ENCODE measurements at regions not wholly inside any gene's neighbourhood (a gene's known extent, or its start where the extent isn't known, plus 50 kb on each side); places are given as distances from the start of the nearest gene placed in this dataset.

- no peak for DNase-seq (ENCODE audit: low read depth in 2 of 2)
These were observed 159.5 kb upstream of the CNTN6 start for GRCh38 chr3:933326-933725.

DNA sequence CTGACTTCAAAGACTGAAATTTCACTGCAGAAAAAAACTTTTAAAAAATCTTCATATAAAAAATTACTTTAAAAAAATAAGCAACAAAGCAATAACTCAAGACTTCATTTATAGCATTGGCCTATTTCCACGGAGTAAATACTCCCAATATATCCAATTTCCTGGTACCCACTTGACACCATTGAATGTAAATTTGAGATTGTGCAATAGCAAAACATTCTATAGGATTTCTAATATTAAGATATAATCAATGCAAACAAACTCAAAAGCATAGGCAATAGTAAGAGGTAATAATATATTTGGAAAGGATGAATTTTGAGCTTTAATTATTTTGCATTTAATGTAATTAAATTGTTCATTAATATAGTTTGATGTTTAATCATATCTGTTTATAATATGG is 148.0 kb upstream of the CNTN6 start:
- no peak for DNase-seq (ENCODE audit: low read depth in 2 of 2)

- no peak for DNase-seq (ENCODE audit: low read depth in 2 of 2)
These were observed 147.1 kb upstream of the CNTN6 start for GRCh38 chr3:945738-946137.

GRCh38 chr3:952906-953305 is 139.9 kb upstream of the CNTN6 start:
- no peak for DNase-seq (ENCODE audit: low read depth in 2 of 2)

DNA sequence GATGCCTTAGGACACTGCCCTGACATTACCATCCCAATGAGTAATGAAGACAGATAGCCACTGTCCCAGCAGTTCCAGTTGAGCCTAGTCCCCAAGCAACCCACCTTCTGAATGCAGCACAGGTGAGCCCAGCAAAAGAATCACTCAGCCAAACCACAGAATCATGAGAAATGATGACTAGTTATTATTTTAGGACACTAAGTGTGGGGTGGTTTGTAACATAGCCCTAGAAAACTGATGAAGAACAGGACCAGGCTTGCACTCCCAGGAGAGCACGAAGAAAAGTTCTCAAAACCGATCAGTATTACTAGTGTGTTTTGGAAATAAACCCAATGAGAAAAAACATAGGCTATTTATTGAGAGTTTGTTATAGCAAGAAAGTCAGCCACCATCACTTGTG is 129.6 kb upstream of the CNTN6 start:
- DNase-seq (ENCODE audit: low read depth in 2 of 2), result no peak

DNA sequence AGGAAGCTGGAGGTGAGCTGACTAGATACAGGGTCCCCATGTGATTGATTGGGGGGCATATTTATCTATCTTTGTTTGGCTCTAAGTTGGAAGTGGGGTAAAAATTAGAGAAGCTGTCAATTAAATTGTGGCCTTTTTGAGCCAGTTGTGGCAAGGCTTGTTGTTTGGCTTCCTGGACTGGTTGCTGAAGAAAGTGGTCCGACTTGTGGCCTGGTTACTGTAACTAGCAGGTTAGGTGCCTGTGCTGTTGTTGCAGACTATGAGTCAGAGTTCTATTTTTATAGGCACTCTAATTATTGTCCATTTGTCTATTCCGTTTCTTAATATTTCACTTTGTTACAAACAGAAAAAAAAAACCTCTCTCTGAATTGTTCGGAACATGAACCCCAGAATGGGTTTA is 129.1 kb upstream of the CNTN6 start:
- DNase-seq (ENCODE audit: low read depth in 2 of 2), result no peak

DNA sequence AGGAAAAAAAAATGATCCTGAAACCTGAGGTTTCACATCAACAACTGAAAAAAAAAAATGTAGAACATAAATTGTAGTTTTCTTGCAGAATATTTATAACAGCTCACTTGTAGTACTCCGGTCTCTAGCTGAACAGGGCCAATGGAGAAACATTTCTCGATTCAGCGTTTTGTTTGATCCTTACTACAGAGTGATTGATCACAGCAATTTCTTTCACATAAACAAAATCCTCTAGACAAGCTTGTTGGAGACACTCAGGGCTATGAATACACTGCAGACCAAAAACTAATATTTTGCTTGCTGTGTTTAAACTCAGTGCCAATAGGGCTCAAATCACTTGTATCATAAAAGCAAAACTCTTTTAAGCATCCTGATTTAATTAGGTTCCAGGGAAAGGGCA is 127.0 kb upstream of the CNTN6 start:
- no peak for DNase-seq (ENCODE audit: low read depth in 2 of 2)

DNA sequence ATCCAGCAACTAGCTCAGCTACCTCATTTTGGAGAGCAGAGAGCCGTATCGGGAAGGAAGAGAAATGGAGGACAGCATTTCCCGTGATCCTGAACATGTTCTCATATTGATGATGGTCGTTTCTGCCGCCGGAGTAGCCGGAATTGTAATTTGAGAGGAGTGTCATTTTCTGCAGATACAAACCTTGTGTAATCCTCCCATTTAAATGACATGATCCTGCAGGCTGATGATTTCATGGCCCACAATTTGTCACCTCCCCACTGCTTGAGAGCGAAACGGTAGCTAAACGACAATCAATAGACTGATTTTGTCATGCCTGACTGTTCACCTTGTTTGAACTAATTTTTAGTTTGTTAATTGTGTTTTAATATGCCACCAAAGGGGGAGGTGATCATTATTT is 126.5 kb upstream of the CNTN6 start:
- no peak for DNase-seq (ENCODE audit: low read depth in 2 of 2)

DNA sequence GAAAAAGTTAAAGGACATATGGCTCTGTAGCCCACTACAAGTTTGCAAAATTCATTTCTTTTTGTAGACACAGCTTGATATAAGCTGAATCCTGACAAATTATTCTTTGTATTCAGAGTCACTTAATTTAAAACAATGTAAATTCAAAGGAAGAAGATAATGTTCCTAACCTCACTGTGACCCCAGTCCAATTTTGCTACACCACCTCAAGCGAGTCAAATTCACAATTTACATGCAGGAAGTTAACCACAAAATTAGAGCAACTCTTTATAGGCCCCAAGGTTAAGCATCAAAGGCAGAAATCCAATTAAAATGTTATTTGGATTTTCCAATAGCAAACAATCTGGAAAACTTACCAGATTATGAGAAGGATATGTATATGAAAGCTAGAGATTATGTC is 119.5 kb upstream of the CNTN6 start:
- DNase-seq (ENCODE audit: low read depth in 2 of 2), result no peak

- DNase-seq (ENCODE audit: low read depth in 2 of 2), result no peak
These were observed 116.8 kb upstream of the CNTN6 start for GRCh38 chr3:976006-976405.

- no peak for DNase-seq (ENCODE audit: low read depth in 2 of 2)
These were observed 111.7 kb upstream of the CNTN6 start for GRCh38 chr3:981156-981555.

GRCh38 chr3:988785-989184 is 104.0 kb upstream of the CNTN6 start:
- DNase-seq (ENCODE audit: low read depth in 2 of 2), result no peak

DNA sequence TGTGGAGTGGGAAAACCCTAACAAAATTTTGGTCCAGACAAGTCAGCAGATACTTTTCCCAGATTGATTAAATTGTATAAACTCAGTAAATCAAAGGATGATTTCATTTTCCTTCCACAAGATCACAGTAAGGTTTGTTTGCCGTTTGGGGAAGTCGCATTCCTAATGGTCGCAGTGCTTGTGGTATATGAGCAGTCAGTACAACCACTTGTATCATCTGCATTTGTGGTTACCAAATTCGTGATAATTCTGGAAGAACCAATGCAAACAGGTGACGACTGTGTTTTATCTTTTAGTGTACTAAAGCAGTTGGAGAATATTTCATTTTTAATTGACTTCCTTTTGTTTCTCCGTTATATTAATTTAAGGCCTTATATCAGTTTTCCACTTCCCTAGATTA is 100.0 kb upstream of the CNTN6 start:
- no peak for DNase-seq (ENCODE audit: low read depth in 2 of 2)

- no peak for DNase-seq (ENCODE audit: low read depth in 2 of 2)
These were observed 90.8 kb upstream of the CNTN6 start for GRCh38 chr3:1002010-1002409.

DNA sequence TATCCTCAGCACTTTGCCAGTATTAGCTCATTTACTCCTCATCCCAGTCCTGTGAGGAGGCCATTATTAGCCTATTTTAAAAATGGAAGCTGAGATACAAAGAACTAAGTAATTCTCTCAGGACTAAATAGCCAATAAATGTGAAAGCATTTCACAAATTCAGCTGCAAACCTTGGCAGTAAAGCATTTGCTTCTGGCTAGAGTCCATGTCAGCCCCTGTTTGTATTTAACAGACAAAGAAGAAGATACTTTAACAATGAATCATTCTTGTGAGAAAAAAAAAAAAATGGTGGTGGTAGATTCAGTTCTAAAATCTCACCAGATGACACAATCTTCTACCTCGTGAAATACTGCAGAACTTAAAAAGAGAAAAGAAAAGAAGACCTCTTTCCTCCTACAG is 85.0 kb upstream of the CNTN6 start:
- no peak for DNase-seq (ENCODE audit: low read depth in 2 of 2)

- no peak for DNase-seq (ENCODE audit: low read depth in 2 of 2)
These were observed 82.6 kb upstream of the CNTN6 start for GRCh38 chr3:1010228-1010627.

DNA sequence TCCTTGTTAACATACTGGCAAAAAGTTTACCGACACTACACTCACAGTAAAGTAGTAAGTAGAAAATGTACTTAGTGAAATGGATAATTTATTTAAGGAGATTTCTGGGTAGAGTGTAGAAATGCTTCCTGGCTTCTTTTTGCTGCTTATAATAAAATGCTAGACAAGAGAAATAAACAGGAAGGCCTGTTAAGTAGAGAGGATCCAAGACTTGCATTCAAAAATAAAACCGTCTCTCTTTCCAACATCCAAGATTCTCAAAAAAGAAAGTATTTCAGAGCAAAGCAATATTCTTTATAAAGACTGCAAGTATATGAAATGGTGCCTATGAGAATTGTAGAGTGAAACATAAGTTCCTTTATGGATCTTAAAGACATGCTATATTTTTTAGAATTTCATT is 77.0 kb upstream of the CNTN6 start:
- DNase-seq (ENCODE audit: low read depth in 2 of 2), result no peak

GRCh38 chr3:1017870-1018269 is 75.0 kb upstream of the CNTN6 start:
- DNase-seq (ENCODE audit: low read depth in 2 of 2), result no peak

GRCh38 chr3:1019157-1019556 is 73.7 kb upstream of the CNTN6 start:
- no peak for DNase-seq (ENCODE audit: low read depth in 2 of 2)

- no peak for DNase-seq (ENCODE audit: low read depth in 2 of 2)
These were observed 66.4 kb upstream of the CNTN6 start for GRCh38 chr3:1026395-1026794.

- DNase-seq (ENCODE audit: low read depth in 2 of 2), result no peak
These were observed 56.5 kb upstream of the CNTN6 start for GRCh38 chr3:1036207-1036826.

- DNase-seq (ENCODE audit: low read depth in 2 of 2), result no peak
These were observed 55.2 kb upstream of the CNTN6 start for GRCh38 chr3:1037631-1038030.
